Hypothalamus (tissue), 51 donors: ENCODE measurements at regions not wholly inside any gene's neighbourhood (a gene's known extent, or its start where the extent isn't known, plus 50 kb on each side); places are given as distances from the start of the nearest gene placed in this dataset.

Experiments
- DNase-seq, 51 donors: peaks; one replicate each; lab custom pipeline; 2025; lab: John Stamatoyannopoulos, UW

GRCh38 chr12:67829896-67830295 is 159.4 kb upstream of the IFNG-AS1 start:
- DNase-seq: no peak

DNA sequence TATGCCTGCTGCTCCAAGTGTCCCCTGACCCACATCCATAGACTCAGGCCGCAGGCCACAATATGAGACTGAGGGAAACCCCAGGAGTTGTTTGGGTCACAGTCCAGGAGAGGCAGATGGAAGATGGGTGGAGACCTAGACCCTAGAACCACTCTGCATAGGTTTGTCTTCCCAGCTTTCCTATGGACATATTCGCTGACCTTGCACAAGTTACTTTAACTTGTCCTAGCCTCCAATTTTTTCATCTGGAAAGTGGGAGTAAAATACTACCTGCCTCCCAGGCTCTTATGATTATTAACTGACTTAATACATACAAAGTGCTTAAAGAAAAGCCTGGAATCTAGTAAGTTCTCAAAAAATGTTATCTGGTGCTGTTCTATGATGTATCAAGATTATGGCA is 157.1 kb upstream of the IFNG-AS1 start:
- DNase-seq: no peak

- no peak for DNase-seq
Observed at GRCh38 chr12:67833602-67834001, 155.6 kb upstream of the IFNG-AS1 start.

- DNase-seq: no peak
Observed at GRCh38 chr12:67837876-67838275, 151.4 kb upstream of the IFNG-AS1 start.

DNA sequence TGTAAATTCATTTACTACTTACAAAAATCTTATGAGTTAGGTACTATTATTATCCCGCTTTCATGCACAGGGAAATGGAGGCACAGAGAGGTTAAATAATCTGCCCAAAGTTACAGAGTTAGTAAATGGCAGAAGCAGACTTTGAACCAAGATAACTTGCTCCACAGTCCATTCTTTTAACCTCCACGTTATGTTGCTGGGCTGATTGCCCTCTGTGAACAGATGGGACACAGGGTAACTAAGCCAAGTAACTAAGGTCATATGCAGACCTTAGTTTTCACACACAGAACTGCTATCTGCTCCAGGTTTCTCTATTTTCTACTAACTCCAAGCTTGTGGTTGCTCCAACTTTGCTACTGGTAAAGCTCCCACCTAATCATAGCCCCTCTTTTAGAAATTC is 147.1 kb upstream of the IFNG-AS1 start:
- no peak for DNase-seq

- DNase-seq: no peak
Observed at GRCh38 chr12:67843257-67843656, 146.0 kb upstream of the IFNG-AS1 start.

GRCh38 chr12:67852701-67853100 is 136.5 kb upstream of the IFNG-AS1 start:
- DNase-seq: no peak

DNA sequence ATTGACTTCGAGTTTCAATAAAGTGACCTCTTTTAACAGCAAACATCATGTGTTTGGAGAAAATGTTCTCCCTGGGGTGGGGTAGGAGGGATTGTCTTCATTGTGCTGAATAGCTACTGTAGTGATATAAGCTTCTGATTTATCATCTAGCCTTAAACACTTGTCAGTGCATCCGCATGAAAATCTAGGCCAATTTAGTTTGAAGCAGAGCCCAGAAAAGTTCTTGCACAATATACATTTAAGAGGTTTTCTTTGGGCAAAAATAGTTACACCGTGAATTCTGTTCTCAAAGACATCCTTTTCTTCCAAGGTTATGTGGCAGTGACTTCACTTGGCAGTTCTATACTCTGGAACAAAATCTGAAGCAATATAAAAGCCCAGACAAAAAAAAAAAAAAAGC is 136.0 kb upstream of the IFNG-AS1 start:
- DNase-seq: no peak

DNA sequence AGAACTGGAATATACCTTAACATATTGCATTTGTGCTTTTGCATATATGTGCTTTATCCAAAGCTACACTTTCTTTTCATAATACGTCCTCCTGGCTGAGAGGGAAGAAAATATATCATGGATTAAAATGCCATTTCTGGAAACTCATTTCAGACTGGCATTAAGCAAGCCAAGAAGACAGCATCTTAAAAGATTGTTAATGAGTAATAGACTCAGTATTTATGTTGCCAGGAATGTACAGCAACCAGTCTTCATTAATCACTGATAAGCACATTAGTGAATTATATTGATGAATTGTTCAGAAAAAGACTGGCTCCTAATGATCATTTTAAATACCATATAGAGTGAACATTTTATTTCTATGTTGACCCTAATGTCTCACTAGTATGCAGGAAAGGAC is 134.9 kb upstream of the IFNG-AS1 start:
- DNase-seq: no peak

DNA sequence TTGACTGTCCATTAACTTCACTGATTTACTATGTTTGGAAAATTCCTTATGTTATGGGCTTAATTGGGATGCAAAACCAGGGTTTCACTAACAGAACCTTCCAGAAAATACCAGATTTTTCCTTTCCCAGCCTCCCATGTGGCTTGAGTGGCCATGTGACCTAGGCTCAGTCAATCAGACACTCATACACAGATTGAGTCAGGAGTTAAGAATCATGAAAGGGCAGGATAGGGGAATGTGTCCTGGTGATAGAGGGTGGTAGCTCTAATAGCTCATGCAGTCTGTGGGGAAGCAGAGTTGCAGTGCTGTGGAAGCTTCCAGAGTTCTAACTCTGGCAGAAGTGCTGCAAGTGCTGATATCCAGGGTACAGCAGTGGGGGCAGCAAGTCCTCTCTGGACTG is 134.1 kb upstream of the IFNG-AS1 start:
- no peak for DNase-seq

GRCh38 chr12:67871231-67871630 is 118.0 kb upstream of the IFNG-AS1 start:
- no peak for DNase-seq

- DNase-seq: no peak
Observed at GRCh38 chr12:67873355-67873754, 115.9 kb upstream of the IFNG-AS1 start.

GRCh38 chr12:67876305-67876915 is 112.8 kb upstream of the IFNG-AS1 start:
- DNase-seq: no peak

DNA sequence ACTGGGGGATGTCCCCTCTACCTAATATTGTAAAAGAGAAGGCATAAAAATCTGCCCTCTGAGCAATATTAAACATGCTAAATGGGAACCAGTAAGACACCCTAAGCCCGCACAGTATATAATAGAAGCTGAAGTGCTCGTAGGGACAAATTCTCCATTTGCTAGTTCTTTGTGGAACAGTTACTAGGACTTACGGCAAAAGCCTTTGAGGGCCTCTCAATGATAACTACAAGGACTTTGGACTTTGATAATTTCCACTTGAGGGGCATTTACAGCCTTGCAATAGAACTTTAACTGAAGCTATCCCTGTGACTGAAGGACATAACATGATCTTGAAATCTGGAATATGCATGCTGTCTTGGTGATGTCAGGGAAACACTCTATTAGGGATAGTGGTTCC is 111.5 kb upstream of the IFNG-AS1 start:
- DNase-seq: no peak

DNA sequence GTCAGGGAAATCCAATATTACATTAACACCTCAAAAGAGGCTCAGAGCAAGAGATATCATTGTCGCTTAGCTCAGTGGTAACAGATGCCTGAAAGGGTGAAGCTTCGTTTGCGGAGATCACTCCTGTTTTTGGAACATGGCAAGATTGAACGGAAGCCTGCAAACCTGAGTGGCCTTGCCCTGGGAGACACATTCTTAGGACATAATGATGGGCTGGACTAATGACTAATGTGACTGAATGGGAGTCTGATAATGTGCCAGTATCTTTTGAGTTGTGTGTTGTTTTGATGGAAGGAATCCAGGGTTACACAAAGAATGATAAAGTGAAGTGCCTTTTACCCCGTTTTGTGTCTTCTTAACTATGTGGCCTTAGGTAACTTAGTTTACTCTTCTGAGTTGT is 109.3 kb upstream of the IFNG-AS1 start:
- no peak for DNase-seq

- DNase-seq: no peak
Observed at GRCh38 chr12:67881565-67881964, 107.7 kb upstream of the IFNG-AS1 start.

- DNase-seq: no peak
Observed at GRCh38 chr12:67884596-67884995, 104.7 kb upstream of the IFNG-AS1 start.

DNA sequence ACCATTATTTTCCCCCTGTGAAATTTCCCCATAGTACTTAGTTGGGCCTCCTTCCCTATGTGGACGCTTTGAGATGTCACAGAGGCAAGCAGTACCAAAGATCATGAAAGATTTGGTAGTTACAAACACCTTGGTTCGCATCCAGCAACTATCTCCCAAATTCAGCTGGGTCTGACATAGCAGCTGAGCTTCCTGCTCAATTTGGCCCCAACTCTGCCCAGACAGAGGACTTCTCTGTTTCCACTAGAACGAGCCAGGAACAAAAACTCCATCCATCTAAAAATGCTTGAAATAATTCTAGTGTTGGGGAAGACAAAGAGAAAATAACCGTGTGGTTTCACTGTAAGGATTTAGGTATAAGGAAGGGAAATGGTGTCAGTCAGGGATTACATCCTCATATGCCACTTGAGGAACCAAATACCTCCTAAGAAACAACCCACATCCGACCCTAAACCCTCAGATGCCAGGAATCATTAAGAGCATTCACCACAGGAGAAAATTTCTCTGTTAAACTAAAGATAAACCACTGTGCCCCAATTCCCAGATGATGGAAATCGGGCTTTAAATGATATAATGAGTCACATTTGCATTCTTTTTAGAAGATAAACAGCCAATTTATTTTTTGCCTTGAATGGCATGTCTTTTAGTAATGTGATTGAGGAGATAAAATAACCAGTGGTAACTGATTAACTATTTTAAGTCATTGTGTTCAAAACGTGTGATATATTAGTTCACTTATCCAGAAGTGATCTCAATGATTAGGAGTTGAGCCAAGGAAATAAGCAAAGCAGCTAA is 103.7 kb upstream of the IFNG-AS1 start:
- no peak for DNase-seq

DNA sequence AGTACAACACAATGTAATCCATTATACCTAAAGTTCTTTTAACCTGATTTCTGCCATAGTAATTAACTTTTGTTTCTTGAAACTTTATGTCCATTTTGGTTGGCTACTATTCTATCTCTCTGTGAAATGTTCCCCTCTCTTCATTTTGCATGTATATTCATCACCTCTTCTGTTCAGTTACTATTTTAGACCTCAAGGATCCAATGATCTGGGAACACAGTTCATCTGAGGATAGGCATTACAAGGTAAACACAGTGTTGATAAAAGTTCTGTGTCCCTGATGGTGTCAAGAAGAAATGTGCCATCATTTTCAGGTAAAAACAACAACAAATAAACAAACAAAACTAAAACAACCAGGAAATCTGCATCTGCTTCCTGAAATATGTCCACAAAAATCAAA is 102.2 kb upstream of the IFNG-AS1 start:
- DNase-seq: no peak

DNA sequence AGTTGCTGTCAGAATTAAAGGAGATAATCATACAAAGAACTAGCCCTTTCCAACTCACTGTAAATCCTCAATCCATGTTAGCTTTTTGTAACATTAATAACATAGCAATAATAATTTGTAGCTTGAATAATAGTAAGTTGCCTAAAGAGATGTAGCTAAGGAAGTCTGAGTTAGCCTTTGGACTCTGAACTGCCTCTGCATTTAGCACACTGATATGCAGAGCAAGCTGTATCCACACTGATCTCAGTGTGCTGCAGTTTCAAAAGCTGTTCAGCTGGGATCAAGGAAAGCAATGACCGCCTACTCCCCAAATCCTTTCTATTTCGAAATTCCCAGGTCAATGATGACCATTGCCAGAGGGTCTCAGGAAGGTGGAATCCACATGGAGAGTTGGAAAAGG is 99.3 kb upstream of the IFNG-AS1 start:
- DNase-seq: no peak

DNA sequence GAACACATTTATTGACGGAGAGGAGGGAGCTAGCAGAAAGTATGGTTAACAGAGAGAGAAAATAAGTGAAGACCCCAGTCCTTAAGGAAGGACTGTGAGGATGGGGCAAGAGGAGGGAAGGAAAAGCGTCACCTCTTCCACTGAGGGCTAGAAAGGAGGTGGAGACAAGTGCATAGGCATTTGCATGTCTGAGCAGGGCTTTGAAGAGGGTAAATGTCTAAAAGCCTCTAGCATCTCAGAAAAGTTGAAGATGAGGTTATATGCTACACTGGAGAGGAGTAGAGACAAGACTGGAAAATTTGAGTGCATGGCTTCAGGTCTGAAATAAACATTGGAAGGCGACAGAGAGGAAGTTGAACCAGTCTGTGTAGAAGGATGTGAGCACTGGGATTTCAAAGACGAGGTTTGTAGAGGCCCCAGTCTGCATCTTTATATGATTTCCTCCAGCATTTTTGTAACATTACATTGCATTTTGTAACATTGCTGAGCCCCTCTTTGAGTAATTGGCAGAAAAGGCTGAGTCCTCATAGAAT is 98.5 kb upstream of the IFNG-AS1 start:
- no peak for DNase-seq

DNA sequence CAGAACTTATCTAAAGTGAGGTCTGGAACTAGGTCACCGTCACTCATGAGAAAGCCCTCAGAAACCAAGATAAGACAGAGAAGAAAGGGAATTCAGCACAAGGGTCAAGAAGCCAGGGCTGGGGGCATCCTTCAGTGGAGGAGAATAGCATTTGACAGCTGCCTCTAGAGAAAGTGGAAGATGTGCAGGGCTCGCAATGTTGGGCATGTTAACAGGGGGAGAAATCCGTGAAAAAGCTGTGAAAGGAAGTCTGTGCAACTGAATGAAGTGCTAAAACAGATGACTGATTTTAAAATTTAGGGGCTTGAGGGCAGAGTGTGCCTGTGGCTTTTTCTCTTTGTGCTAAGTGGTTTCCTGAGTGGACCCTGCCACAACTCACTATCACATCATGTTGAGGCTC is 97.7 kb upstream of the IFNG-AS1 start:
- DNase-seq: no peak
